ENCODE measurements at regions not wholly inside any gene's neighbourhood (a gene's known extent, or its start where the extent isn't known, plus 50 kb on each side); places are given as distances from the start of the nearest gene placed in this dataset.

- H3K36me3 ChIP-seq: no peaks in the 10 kb centered on the region
- no peak overlapping the region for H3K4me3 ChIP-seq
- no peaks in the 10 kb centered on the region for H3K27me3 ChIP-seq
- peaks cover 0 to 5% of the 10 kb centered on the region in 2 donors for H3K9me3 ChIP-seq
- no peak overlapping the region for H3K27ac ChIP-seq
- no peaks in the 10 kb centered on the region for H3K4me1 ChIP-seq (ENCODE audit: insufficient read depth)
- intact Hi-C loops (cut with DNase I): no loop called here
- TF ChIP-seq, protein P1, sequence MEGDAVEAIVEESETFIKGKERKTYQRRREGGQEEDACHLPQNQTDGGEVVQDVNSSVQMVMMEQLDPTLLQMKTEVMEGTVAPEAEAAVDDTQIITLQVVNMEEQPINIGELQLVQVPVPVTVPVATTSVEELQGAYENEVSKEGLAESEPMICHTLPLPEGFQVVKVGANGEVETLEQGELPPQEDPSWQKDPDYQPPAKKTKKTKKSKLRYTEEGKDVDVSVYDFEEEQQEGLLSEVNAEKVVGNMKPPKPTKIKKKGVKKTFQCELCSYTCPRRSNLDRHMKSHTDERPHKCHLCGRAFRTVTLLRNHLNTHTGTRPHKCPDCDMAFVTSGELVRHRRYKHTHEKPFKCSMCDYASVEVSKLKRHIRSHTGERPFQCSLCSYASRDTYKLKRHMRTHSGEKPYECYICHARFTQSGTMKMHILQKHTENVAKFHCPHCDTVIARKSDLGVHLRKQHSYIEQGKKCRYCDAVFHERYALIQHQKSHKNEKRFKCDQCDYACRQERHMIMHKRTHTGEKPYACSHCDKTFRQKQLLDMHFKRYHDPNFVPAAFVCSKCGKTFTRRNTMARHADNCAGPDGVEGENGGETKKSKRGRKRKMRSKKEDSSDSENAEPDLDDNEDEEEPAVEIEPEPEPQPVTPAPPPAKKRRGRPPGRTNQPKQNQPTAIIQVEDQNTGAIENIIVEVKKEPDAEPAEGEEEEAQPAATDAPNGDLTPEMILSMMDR (IDR thresholded peaks at IDR 0.05): no peak
- no peak for TF ChIP-seq EP300 (IDR thresholded peaks at IDR 0.05)
- TF ChIP-seq POLR2A (IDR thresholded peaks at IDR 0.05): no peak
- 86 to 88% (median 87%) methylated on average over 2 of the region's 2 CpGs for WGBS, 3 donors
- no peak for DNase-seq
Measured at GRCh38 chr6:7489376-7489775, 52.1 kb upstream of the DSP start.

Data from ovary (tissue), 7 donors.